ENCODE measurements at regions not wholly inside any gene's neighbourhood (a gene's known extent, or its start where the extent isn't known, plus 50 kb on each side); places are given as distances from the start of the nearest gene placed in this dataset.

DNA sequence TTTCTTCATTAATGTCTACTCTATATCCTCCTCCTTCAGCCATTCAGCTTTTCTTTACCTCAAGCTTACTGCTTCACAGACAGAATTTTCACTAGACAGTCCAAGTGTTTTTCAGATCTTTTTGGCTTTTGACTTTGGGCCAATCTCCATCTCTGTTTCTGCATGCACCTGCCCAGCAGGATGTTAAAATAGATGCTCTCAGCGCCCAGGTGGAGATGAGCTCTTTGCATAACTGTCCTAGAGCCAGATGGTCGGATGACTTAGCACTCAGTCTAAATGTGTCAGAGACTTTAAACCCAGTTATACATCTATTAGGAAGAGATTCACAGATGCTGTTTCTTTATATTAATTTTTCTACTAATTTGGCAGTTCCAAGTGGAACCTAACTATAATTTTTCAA is 80.3 kb upstream of the SSTR1 start:
- H3K27ac ChIP-seq = no peak overlapping the region

DNA sequence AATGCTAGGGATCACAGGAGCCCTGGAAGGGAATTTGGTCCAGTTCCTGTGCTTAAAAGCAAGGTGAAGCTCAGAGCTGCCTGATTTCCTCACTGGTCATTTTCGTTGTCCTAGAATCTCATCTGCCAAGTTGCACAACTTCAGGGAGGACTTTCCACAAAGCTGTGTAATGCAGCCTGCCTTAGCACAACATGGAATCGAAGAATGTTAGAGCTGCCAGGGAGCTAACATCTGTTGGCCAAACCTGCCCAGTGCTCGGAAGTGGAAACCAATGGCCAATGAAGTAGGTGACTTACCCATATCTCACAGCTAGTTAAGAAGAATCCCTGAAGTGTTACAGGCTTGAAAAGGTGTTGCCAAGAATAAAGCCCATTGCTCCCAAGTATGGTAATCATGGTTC is 79.9 kb upstream of the SSTR1 start:
- no peak overlapping the region for H3K4me3 ChIP-seq
- no peak overlapping the region for H3K27ac ChIP-seq

More for the DNA sequence above, 80.3 kb upstream of the SSTR1 start:
- no peak overlapping the region for H3K4me3 ChIP-seq

- H3K4me3 ChIP-seq = no peak overlapping the region
- H3K27ac ChIP-seq = no peak overlapping the region
These were observed 79.1 kb upstream of the SSTR1 start for GRCh38 chr14:38128640-38129039.

- no peak overlapping the region for H3K27ac ChIP-seq
- no peak overlapping the region for H3K4me3 ChIP-seq
These were observed 78.5 kb upstream of the SSTR1 start for GRCh38 chr14:38129192-38129591.

- H3K4me3 ChIP-seq = no peak overlapping the region
These were observed 78.0 kb upstream of the SSTR1 start for GRCh38 chr14:38129705-38130104.

DNA sequence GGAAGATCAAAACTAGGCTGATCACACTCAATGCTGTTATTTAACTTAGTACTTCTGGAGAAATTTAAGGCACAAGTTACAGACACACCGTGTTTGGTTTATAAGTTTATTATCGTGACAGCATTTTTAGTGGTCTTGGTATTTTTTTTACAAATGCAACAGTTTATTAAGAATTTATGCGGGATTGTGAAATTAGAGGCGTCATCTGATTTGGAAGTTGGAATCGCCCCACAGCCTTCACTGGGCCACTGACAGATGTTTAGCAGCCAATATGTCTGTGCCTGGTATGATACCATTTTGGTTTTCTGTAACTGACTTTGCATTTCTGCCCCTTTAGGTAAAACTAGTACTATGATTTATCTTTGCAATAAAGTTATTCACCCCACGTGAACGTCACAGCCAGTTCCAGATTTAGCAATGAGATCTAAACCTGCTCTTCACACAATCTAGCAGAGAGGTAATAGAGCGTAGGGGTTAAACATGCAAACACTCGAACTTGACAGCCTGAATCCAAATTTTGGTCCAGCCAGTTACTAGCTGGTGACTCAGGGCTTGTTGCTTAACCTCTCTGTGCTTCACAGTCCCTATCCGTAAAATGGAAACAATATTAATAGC is 73.2 kb upstream of the SSTR1 start:
- no peak overlapping the region for H3K27ac ChIP-seq
- H3K4me3 ChIP-seq = no peak overlapping the region

More at GRCh38 chr14:38129705-38130104, 78.0 kb upstream of the SSTR1 start:
- H3K27ac ChIP-seq = no peak overlapping the region

DNA sequence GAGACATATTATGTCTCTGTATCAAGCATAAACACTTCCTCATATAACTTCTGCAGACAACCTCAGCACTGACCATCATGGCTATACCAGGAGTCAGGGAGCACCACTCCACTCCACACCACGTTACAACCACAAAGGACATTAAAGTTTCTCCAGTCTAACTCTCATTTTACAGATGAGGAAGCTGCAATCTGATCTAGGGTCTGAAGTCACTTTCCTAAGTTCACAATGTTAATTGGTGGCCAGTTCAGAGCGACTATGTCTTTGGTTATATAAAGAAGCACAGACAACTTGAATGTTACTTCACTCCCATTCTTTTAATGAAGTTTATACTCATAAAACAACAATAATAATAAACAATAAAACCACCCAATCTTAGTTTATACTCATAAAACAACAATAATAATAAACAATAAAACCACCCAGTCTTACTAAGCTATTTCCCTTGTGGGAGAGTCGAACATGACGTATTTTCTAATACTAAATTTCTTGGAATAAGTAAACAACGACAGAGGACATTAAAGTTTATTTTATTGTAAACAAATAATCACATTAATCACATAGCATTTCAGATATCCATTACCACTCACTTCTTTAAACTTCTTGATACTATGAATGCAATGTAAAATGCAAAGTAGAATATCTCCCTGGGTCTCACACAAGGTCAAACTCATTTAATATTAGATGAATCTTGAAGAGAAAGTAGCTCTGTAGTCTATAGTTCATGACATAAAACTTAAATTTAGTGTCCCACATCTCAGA is 72.4 kb upstream of the SSTR1 start:
- Histone ChIP-seq H3K4me3 (no peak overlapping the region), H3K27ac (no peak overlapping the region)

- Histone ChIP-seq H3K27ac (no peak overlapping the region), H3K4me3 (no peak overlapping the region)
These were observed 70.7 kb upstream of the SSTR1 start for GRCh38 chr14:38137005-38137404.

DNA sequence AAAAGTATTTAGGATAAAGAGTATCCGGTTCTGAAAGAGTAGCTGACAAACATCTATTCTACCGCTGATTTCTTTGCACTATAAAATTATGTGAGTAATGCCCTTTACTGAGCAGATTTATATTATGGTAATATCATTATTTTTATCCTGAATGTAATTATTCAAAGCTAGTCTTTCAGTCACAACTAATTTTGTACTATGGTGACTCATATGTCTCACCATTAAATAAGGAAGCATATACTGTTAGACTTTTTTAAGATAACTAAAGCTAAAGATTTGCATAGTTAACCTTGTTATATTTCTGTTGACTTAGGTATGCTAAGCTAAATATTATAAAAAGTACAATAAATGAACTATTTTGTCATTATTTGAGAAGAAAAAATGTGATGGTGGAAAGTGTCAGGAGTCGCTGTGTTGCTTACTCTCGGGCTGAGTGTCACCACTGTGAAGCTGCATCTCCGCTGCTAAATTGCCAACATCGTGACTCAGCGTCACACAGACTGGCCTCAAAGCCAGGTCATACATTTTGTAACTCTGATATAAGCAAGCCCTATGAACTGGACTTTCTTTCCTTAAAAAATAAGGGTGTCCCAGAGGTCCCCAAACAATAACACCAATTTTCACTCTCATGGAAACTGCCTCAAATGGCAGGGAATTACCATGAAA is 69.1 kb upstream of the SSTR1 start:
- Histone ChIP-seq H3K4me3 (no peak overlapping the region), H3K27ac (no peak overlapping the region)

GRCh38 chr14:38139926-38140325 is 67.8 kb upstream of the SSTR1 start:
- H3K27ac ChIP-seq = no peak overlapping the region
- no peak overlapping the region for H3K4me3 ChIP-seq

GRCh38 chr14:38143170-38143569 is 64.5 kb upstream of the SSTR1 start:
- Histone ChIP-seq H3K27ac (peak overlapping the region in 2 of 21 experiments; percentile 8 to 34), H3K4me3 (no peak overlapping the region)

GRCh38 chr14:38143659-38144505 is 63.8 kb upstream of the SSTR1 start:
- Histone ChIP-seq H3K4me3 (no peak overlapping the region), H3K27ac (peak overlapping the region in 2 of 21 experiments; percentile 8 to 34)

DNA sequence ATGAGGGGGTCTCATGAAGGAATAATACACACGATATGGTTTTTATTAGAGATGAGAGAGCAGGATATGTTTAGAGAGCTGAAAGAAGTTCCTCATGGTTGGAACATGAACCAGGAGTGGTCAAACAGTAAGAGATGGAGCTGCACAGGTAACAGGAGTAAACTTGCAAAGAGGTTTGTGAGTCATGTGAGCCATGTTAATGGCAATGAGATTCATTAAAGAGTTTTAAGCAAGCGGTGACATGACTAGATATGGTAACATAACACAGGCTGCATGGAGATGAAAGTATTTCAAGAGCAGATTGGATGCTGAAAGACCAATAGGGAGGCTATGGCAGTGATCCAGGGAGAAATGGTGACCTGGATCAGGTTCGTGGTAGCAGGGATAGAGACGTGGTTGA is 62.6 kb upstream of the SSTR1 start:
- Histone ChIP-seq H3K4me3 (no peak overlapping the region), H3K27ac (no peak overlapping the region)

DNA sequence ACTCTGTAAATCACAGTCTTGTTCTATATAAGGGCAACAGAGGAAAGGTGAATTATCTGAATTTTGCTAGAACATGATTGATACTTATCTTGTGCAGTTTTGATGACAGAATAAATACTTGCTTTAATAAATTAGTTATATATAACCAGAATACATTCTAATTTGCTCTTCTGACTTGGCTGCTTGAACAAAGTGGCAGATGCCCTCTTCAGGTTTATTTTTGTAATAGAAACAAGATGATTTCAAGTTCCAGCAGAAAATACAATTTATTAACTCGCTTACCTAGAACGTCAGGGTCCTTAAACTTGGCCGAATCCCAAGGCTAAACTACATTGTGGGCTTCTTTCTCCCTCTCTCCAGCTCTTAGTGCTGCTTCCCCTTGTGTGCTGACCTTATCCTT is 57.6 kb upstream of the SSTR1 start:
- H3K4me3 ChIP-seq = no peak overlapping the region
- no peak overlapping the region for H3K27ac ChIP-seq
